HG03442 (cell line): ENCODE measurements at regions not wholly inside any gene's neighbourhood (a gene's known extent, or its start where the extent isn't known, plus 50 kb on each side); places are given as distances from the start of the nearest gene placed in this dataset.
"Not testable (repeated sequence)": the region's sequence is repeated elsewhere in the genome, so short reads cannot be mapped to it uniquely, and the experiment has no call there.

Experiments used
- ATAC-seq: cut with Tn5 transposase; IDR thresholded peaks from one replicate; pipeline ENCODE4 v1.9.1; 2021; ENCODE audit warnings: mild to moderate bottlenecking, moderate library complexity; ENCODE audit not compliant: unreplicated experiment

GRCh38 chr4:127518046-127518445, 114.7 kb upstream of the INTU start:
- ATAC-seq: no peak

GRCh38 chr4:127521463-127521862, 111.3 kb upstream of the INTU start:
- no peak for ATAC-seq

GRCh38 chr4:127523369-127523768, 109.4 kb upstream of the INTU start:
- ATAC-seq: no peak

GRCh38 chr4:127525608-127526007, 107.1 kb upstream of the INTU start:
- no peak for ATAC-seq

GRCh38 chr4:127528302-127528701, 104.5 kb upstream of the INTU start:
- ATAC-seq: no peak

GRCh38 chr4:127529879-127530278, 102.9 kb upstream of the INTU start:
- ATAC-seq: not testable (repeated sequence)

- ATAC-seq: no peak
Measured at GRCh38 chr4:127533028-127533700, 99.6 kb upstream of the INTU start.

GRCh38 chr4:127534041-127534825, 98.5 kb upstream of the INTU start:
- ATAC-seq: no peak

GRCh38 chr4:127538016-127538415, 94.7 kb upstream of the INTU start:
- ATAC-seq: no peak

- ATAC-seq: no peak
Measured at GRCh38 chr4:127540497-127541025, 92.2 kb upstream of the INTU start.

- ATAC-seq: no peak
Measured at GRCh38 chr4:127545271-127545670, 87.5 kb upstream of the INTU start.

GRCh38 chr4:127548990-127549925, 83.5 kb upstream of the INTU start:
- ATAC-seq: no peak

GRCh38 chr4:127555106-127555505, 77.7 kb upstream of the INTU start:
- no peak for ATAC-seq

- ATAC-seq: no peak
Measured at GRCh38 chr4:127558088-127558487, 74.7 kb upstream of the INTU start.

GRCh38 chr4:127558489-127559407, 74.0 kb upstream of the INTU start:
- ATAC-seq: no peak

GRCh38 chr4:127559981-127560380, 72.8 kb upstream of the INTU start:
- ATAC-seq: no peak

- no peak for ATAC-seq
Measured at GRCh38 chr4:127560755-127561154, 72.0 kb upstream of the INTU start.

- no peak for ATAC-seq
Measured at GRCh38 chr4:127574643-127575042, 58.1 kb upstream of the INTU start.

GRCh38 chr4:127575888-127576287, 56.9 kb upstream of the INTU start:
- no peak for ATAC-seq

GRCh38 chr4:127578491-127578890, 54.3 kb upstream of the INTU start:
- ATAC-seq: no peak
